Prostate gland (tissue), 2 donors: ENCODE measurements at regions not wholly inside any gene's neighbourhood (a gene's known extent, or its start where the extent isn't known, plus 50 kb on each side); places are given as distances from the start of the nearest gene placed in this dataset.

Source experiments
- POLR2A ChIP-seq: fragments of 450-650 bp; IDR thresholded peaks from one replicate; pipeline ENCODE4 v1.6.1; 2016; ENCODE audit warnings: antibody characterized with exemption, mild to moderate bottlenecking
- TF ChIP-seq, protein P1 (sequence below), 4 experiments: fragments of 200-600 bp in 2 of 4; fragments of 450-650 bp in 2 of 4; sonication (generic) in 2 of 4; IDR thresholded peaks; 1 replicate in 3 of 4; 2 replicates in 1 of 4; pipeline ENCODE4 v1.5.1; 2016 to 2019; ENCODE audit warnings: antibody characterized with exemption in 4 of 4, mild to moderate bottlenecking in 2 of 4, moderate library complexity in 2 of 4

DNA sequence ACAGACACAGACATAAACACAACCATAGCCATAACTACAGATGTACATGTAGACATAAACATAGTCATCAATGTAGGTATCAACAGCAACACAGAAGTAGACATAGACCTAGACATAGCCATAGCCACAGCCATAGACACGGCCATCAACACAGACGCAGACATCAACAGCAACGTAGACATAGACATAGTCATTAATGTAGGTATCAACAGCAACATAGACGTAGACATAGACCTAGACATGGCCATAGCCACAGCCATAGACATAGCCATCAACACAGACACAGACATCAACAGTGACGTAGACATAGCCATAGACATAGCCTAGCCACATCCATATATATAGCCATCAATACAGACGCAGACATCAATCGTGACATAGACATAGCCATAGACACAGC lies 258.3 kb upstream of the FOXQ1 start:
- TF ChIP-seq, protein P1, sequence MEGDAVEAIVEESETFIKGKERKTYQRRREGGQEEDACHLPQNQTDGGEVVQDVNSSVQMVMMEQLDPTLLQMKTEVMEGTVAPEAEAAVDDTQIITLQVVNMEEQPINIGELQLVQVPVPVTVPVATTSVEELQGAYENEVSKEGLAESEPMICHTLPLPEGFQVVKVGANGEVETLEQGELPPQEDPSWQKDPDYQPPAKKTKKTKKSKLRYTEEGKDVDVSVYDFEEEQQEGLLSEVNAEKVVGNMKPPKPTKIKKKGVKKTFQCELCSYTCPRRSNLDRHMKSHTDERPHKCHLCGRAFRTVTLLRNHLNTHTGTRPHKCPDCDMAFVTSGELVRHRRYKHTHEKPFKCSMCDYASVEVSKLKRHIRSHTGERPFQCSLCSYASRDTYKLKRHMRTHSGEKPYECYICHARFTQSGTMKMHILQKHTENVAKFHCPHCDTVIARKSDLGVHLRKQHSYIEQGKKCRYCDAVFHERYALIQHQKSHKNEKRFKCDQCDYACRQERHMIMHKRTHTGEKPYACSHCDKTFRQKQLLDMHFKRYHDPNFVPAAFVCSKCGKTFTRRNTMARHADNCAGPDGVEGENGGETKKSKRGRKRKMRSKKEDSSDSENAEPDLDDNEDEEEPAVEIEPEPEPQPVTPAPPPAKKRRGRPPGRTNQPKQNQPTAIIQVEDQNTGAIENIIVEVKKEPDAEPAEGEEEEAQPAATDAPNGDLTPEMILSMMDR (IDR thresholded peaks at IDR 0.05), result no peak
- no peak for TF ChIP-seq POLR2A
